ENCODE measurements at regions not wholly inside any gene's neighbourhood (a gene's known extent, or its start where the extent isn't known, plus 50 kb on each side); places are given as distances from the start of the nearest gene placed in this dataset.

GRCh38 chr1:98103617-98104285 is 182.9 kb upstream of the DPYD start:
- no peak for DNase-seq

- DNase-seq, result no peak
These were observed 181.7 kb upstream of the DPYD start for GRCh38 chr1:98102345-98103030.

- no peak for DNase-seq
These were observed 180.5 kb upstream of the DPYD start for GRCh38 chr1:98101364-98101763.

- no peak for DNase-seq
These were observed 178.7 kb upstream of the DPYD start for GRCh38 chr1:98099501-98099900.

- DNase-seq, result no peak
These were observed 177.6 kb upstream of the DPYD start for GRCh38 chr1:98098473-98098872.

- DNase-seq, result no peak
These were observed 169.5 kb upstream of the DPYD start for GRCh38 chr1:98090351-98090750.

GRCh38 chr1:98088381-98088780 is 167.5 kb upstream of the DPYD start:
- DNase-seq, result no peak

GRCh38 chr1:98086796-98087441 is 166.1 kb upstream of the DPYD start:
- DNase-seq, result no peak

GRCh38 chr1:98086156-98086555 is 165.3 kb upstream of the DPYD start:
- no peak for DNase-seq

GRCh38 chr1:98084188-98084587 is 163.4 kb upstream of the DPYD start:
- DNase-seq, result no peak

GRCh38 chr1:98081944-98082343 is 161.1 kb upstream of the DPYD start:
- DNase-seq, result no peak

GRCh38 chr1:98078596-98078995 is 157.8 kb upstream of the DPYD start:
- no peak for DNase-seq

GRCh38 chr1:98077691-98078090 is 156.9 kb upstream of the DPYD start:
- no peak for DNase-seq

- DNase-seq, result no peak
These were observed 154.8 kb upstream of the DPYD start for GRCh38 chr1:98075626-98076025.

- no peak for DNase-seq
These were observed 153.0 kb upstream of the DPYD start for GRCh38 chr1:98073823-98074222.

- DNase-seq, result no peak
These were observed 152.3 kb upstream of the DPYD start for GRCh38 chr1:98073106-98073505.

GRCh38 chr1:98072047-98072446 is 151.2 kb upstream of the DPYD start:
- DNase-seq, result no peak

- DNase-seq, result no peak
These were observed 147.2 kb upstream of the DPYD start for GRCh38 chr1:98068016-98068415.

GRCh38 chr1:98066911-98067310 is 146.1 kb upstream of the DPYD start:
- no peak for DNase-seq

- no peak for DNase-seq
These were observed 138.8 kb upstream of the DPYD start for GRCh38 chr1:98059620-98060019.

- no peak for DNase-seq
These were observed 137.8 kb upstream of the DPYD start for GRCh38 chr1:98058676-98059075.

GRCh38 chr1:98057236-98057910 is 136.5 kb upstream of the DPYD start:
- no peak for DNase-seq

- no peak for DNase-seq
These were observed 135.9 kb upstream of the DPYD start for GRCh38 chr1:98056781-98057180.

- DNase-seq, result no peak
These were observed 134.6 kb upstream of the DPYD start for GRCh38 chr1:98055457-98055856.

Measured in NCI-H748 treated with DMSO at 0.1 percent for 48 hours (cell line).